KMS-11 (cell line): ENCODE measurements at regions not wholly inside any gene's neighbourhood (a gene's known extent, or its start where the extent isn't known, plus 50 kb on each side); places are given as distances from the start of the nearest gene placed in this dataset.

Experiments used
- H2AFZ ChIP-seq: fragments of 200-600 bp; sonication (generic); 2 replicates; pipeline ENCODE4 v1.6.1; 2016; ENCODE audit warnings: antibody characterized with exemption, mixed run types, low read depth
- H3K27ac ChIP-seq: fragments of 200-600 bp; sonication (generic); 2 replicates; pipeline ENCODE4 v1.6.1; 2016; ENCODE audit warnings: mild to moderate bottlenecking, mixed run types
- H3K27me3 ChIP-seq: fragments of 200-600 bp; sonication (generic); 2 replicates; pipeline ENCODE4 v1.6.1; 2017; ENCODE audit warnings: mild to moderate bottlenecking, low read depth, mixed run types, moderate library complexity; ENCODE audit not compliant: insufficient read depth
- H3K36me3 ChIP-seq: fragments of 200-600 bp; sonication (generic); 2 replicates; pipeline ENCODE4 v1.6.1; 2017; ENCODE audit warnings: mild to moderate bottlenecking, mixed run types; ENCODE audit not compliant: insufficient read depth
- H3K4me1 ChIP-seq: fragments of 200-600 bp; sonication (generic); 2 replicates; pipeline ENCODE4 v1.6.1; 2016; ENCODE audit warnings: mild to moderate bottlenecking, low read depth, mixed run types; ENCODE audit not compliant: poor library complexity, severe bottlenecking
- H3K4me2 ChIP-seq: fragments of 200-600 bp; sonication (generic); 2 replicates; pipeline ENCODE4 v1.7.0; 2016; ENCODE audit warnings: mild to moderate bottlenecking, mixed run types
- H3K4me3 ChIP-seq: fragments of 200-600 bp; sonication (generic); IDR thresholded peaks from 2 replicates; pipeline ENCODE4 v1.6.1; 2017; ENCODE audit warnings: low read depth, low read length, mixed read lengths; ENCODE audit not compliant: insufficient read depth
- H3K79me2 ChIP-seq: fragments of 200-600 bp; sonication (generic); 2 replicates; pipeline ENCODE4 v1.6.1; 2016; ENCODE audit warnings: low read depth, mixed run types; ENCODE audit not compliant: insufficient read depth
- H3K9ac ChIP-seq: fragments of 200-600 bp; sonication (generic); 2 replicates; pipeline ENCODE4 v1.6.1; 2016; ENCODE audit warnings: mild to moderate bottlenecking, mixed run types
- H4K20me1 ChIP-seq: fragments of 200-600 bp; sonication (generic); 2 replicates; pipeline ENCODE4 v1.6.1; 2016; ENCODE audit warnings: mild to moderate bottlenecking, mixed run types; ENCODE audit not compliant: insufficient read depth
- CTCF ChIP-seq: fragments of 200-600 bp; sonication (generic); conservative IDR thresholded peaks from 2 replicates; pipeline ENCODE4 v1.6.1; 2017; ENCODE audit warnings: low read depth, mild to moderate bottlenecking, antibody characterized with exemption, low read length, moderate library complexity, mixed read lengths

GRCh38 chr7:25541094-25541821 is 313.0 kb upstream of the NPVF start:
- Histone ChIP-seq H3K27me3 (no peaks in the 10 kb centered on the region), H3K79me2 (no peaks in the 10 kb centered on the region), H4K20me1 (no peaks in the 10 kb centered on the region), H2AFZ (no peak overlapping the region), H3K4me1 (no peaks in the 10 kb centered on the region), H3K4me3 (no peak overlapping the region), H3K9ac (no peak overlapping the region), H3K27ac (no peak overlapping the region), H3K4me2 (no peak overlapping the region), H3K36me3 (no peaks in the 10 kb centered on the region)
- TF ChIP-seq CTCF, result no peak

- TF ChIP-seq CTCF, result no peak
- Histone ChIP-seq H3K27me3 (no peaks in the 10 kb centered on the region), H2AFZ (no peak overlapping the region), H3K36me3 (no peaks in the 10 kb centered on the region), H3K4me1 (no peaks in the 10 kb centered on the region), H3K4me3 (no peak overlapping the region), H3K9ac (no peak overlapping the region), H3K27ac (no peak overlapping the region), H3K4me2 (no peak overlapping the region), H3K79me2 (no peaks in the 10 kb centered on the region), H4K20me1 (no peaks in the 10 kb centered on the region)
Measured at GRCh38 chr7:25541877-25542276, 313.6 kb upstream of the NPVF start.

GRCh38 chr7:25543210-25543609 is 314.9 kb upstream of the NPVF start:
- Histone ChIP-seq H3K9ac (no peak overlapping the region), H3K27me3 (no peaks in the 10 kb centered on the region), H4K20me1 (no peaks in the 10 kb centered on the region), H3K4me1 (no peaks in the 10 kb centered on the region), H3K4me2 (no peak overlapping the region), H3K4me3 (no peak overlapping the region), H2AFZ (no peak overlapping the region), H3K27ac (no peak overlapping the region), H3K36me3 (no peaks in the 10 kb centered on the region), H3K79me2 (no peaks in the 10 kb centered on the region)
- no peak for TF ChIP-seq CTCF

- H3K27me3 ChIP-seq, result no peaks in the 10 kb centered on the region
- no peaks in the 10 kb centered on the region for H4K20me1 ChIP-seq
- H3K27ac ChIP-seq, result no peak overlapping the region
- no peak for TF ChIP-seq CTCF
- no peaks in the 10 kb centered on the region for H3K36me3 ChIP-seq
- H3K4me2 ChIP-seq, result no peak overlapping the region
- no peaks in the 10 kb centered on the region for H3K4me1 ChIP-seq
- no peaks in the 10 kb centered on the region for H3K79me2 ChIP-seq
- H3K4me3 ChIP-seq, result no peak overlapping the region
- no peak overlapping the region for H3K9ac ChIP-seq
- no peak overlapping the region for H2AFZ ChIP-seq
Measured at GRCh38 chr7:25543798-25544197, 315.5 kb upstream of the NPVF start.
